ENCODE measurements at regions not wholly inside any gene's neighbourhood (a gene's known extent, or its start where the extent isn't known, plus 50 kb on each side); places are given as distances from the start of the nearest gene placed in this dataset.

GRCh38 chr6:88532241-88532860 lies 366.2 kb upstream of the CNR1 start:
- H3K9me3 Mint-ChIP-seq: peaks cover 20% of the 10 kb centered on the region
- Histone ChIP-seq H3F3A (replicated peaks; ENCODE audit: low read depth) (no peaks in the 10 kb centered on the region), H3K36me3 (ENCODE audit: insufficient read depth) (no peaks in the 10 kb centered on the region; the same call in 1 of the 2 replicates), H4K20me1 (replicated peaks; ENCODE audit: insufficient read depth) (no peaks in the 10 kb centered on the region), H2AFZ (no peak overlapping the region), H3K4me1 (ENCODE audit: insufficient read depth) (peaks cover 11% of the 10 kb centered on the region; the same call in 1 of the 2 replicates), H3K4me3 (0 out of 2 replicates have a peak overlapping the region, but pooled peaks have one; percentile 21), H3K4me2 (0 out of 2 replicates have a peak overlapping the region, but pooled peaks have one; percentile 12), H3K27ac (ENCODE audit: low read depth) (no peak overlapping the region), H3K79me2 (replicated peaks; ENCODE audit: insufficient read depth) (no peaks in the 10 kb centered on the region), H3K27me3 (ENCODE audit: insufficient read depth) (no peaks in the 10 kb centered on the region), H3K9me2 (ENCODE audit: insufficient read depth) (peaks cover 12% of the 10 kb centered on the region)
- peaks cover 27% of the 10 kb centered on the region for H3K4me1 Mint-ChIP-seq
- peak; percentile 66 for ATAC-seq
- TF ChIP-seq EZH2 (IDR thresholded peaks at IDR 0.05; ENCODE audit: low read depth, unreplicated experiment): no peak
- no peak for TF ChIP-seq ZNF462 (CRISPR knock-in tag; IDR thresholded peaks at IDR 0.05)
- TF ChIP-seq EZH2phosphoT487 (IDR thresholded peaks at IDR 0.05; ENCODE audit: unreplicated experiment): no peak
- TF ChIP-seq ETS1 (IDR thresholded peaks at IDR 0.05): no peak
- no peak for TF ChIP-seq JUNB (IDR thresholded peaks at IDR 0.05; ENCODE audit: unreplicated experiment)
- no peak for TF ChIP-seq POLR2AphosphoS5 (IDR thresholded peaks at IDR 0.05; ENCODE audit: low read depth)
- TF ChIP-seq CREB1 (CRISPR knock-in tag; IDR thresholded peaks at IDR 0.05; ENCODE audit: low read depth): no peak
- H3K36me3 Mint-ChIP-seq (ENCODE audit: low read depth): peaks cover 6% of the 10 kb centered on the region; the same call in 2 of the 3 replicates
- peaks cover 14% of the 10 kb centered on the region for H3K27me3 Mint-ChIP-seq (ENCODE audit: insufficient read depth, low read depth, poor library complexity)
- H3K4me3 Mint-ChIP-seq: no peak overlapping the region
- peak; percentile 7 for DNase-seq (ENCODE audit: low spot score)
- no peak overlapping the region for H3K27ac Mint-ChIP-seq
